SK-N-SH (cell line): ENCODE measurements at regions not wholly inside any gene's neighbourhood (a gene's known extent, or its start where the extent isn't known, plus 50 kb on each side); places are given as distances from the start of the nearest gene placed in this dataset.

Experiments used
- CTCF ChIA-PET: fragments of 300-600, 350-600 bp; formaldehyde crosslinking; extraction: SDS; loops from one replicate; lab custom pipeline; 2021; lab: Yijun Ruan, JAX
- POLR2A ChIA-PET: fragments of 350-600 bp; sonication (Branson Sonifier 250); formaldehyde crosslinking; extraction: SDS; loops from one replicate; lab custom pipeline; 2020; ENCODE audit warnings: antibody characterized with exemption, inconsistent platforms; lab: Yijun Ruan, JAX
- DNase-seq: peaks from one replicate; pipeline ENCODE4 v3.0.0; 2012
- H2AFZ ChIP-seq: fragments of 200-600 bp; sonication (generic); 2 replicates; pipeline ENCODE4 v1.8.1; 2016; ENCODE audit warnings: antibody characterized with exemption, mild to moderate bottlenecking, low read depth
- H3F3A ChIP-seq: fragments of 200-600 bp; sonication (generic); replicated peaks from 2 replicates; pipeline ENCODE3; 2016; ENCODE audit warnings: antibody characterized with exemption, mild to moderate bottlenecking; ENCODE audit not compliant: insufficient read depth
- H3K27ac ChIP-seq, 2 experiments: fragments of 200-500 bp in 1 of 2; fragments of 200-600 bp in 1 of 2; sonication (Bioruptor generic) in 1 of 2; sonication (generic), shearing (Covaris generic) in 1 of 2; 2 replicates each; pipeline versions ENCODE4 v1.5.1 to v1.6.1; 2014 to 2016; ENCODE audit warnings: low read depth in 2 of 2, inconsistent platforms in 1 of 2, low read length in 1 of 2, mild to moderate bottlenecking in 1 of 2, mixed read lengths in 1 of 2
- H3K27me3 ChIP-seq: fragments of 200-600 bp; sonication (generic), shearing (Covaris generic); 2 replicates; pipeline ENCODE4 v1.6.1; 2016; ENCODE audit warnings: mixed run types; ENCODE audit not compliant: insufficient read depth
- H3K36me3 ChIP-seq, 2 experiments: fragments of 200-500 bp in 1 of 2; fragments of 200-600 bp in 1 of 2; sonication (Bioruptor generic) in 1 of 2; sonication (generic) in 1 of 2; replicated peaks in 1 of 2; 2 replicates each; pipeline versions ENCODE3 to v1.5.1; 2014 to 2016; ENCODE audit warnings: low read length in 1 of 2, mild to moderate bottlenecking in 1 of 2; ENCODE audit not compliant: insufficient read depth in 2 of 2, control insufficient read depth in 1 of 2
- H3K4me1 ChIP-seq, 2 experiments: fragments of 200-500 bp in 1 of 2; fragments of 200-600 bp in 1 of 2; sonication (Bioruptor generic) in 1 of 2; sonication (generic), shearing (Covaris generic) in 1 of 2; 2 replicates each; pipeline versions ENCODE4 v1.5.1 to v1.6.1; 2014 to 2016; ENCODE audit warnings: low read depth in 1 of 2, low read length in 1 of 2, mixed run types in 1 of 2; ENCODE audit not compliant: insufficient read depth in 2 of 2, control insufficient read depth in 1 of 2
- H3K4me2 ChIP-seq: fragments of 200-600 bp; sonication (generic), shearing (Covaris generic); 2 replicates; pipeline ENCODE4 v1.6.1; 2017; ENCODE audit warnings: mixed run types
- H3K4me3 ChIP-seq, 2 experiments: fragments of 200-500 bp in 1 of 2; fragments of 200-600 bp in 1 of 2; sonication (Bioruptor generic) in 1 of 2; sonication (generic), shearing (Covaris generic) in 1 of 2; 2 replicates each; pipeline versions ENCODE4 v1.5.1 to v1.8.1; 2014 to 2016; ENCODE audit warnings: low read depth in 2 of 2, inconsistent platforms in 1 of 2, low read length in 1 of 2, mild to moderate bottlenecking in 1 of 2, mixed read lengths in 1 of 2, moderate library complexity in 1 of 2
- H3K79me2 ChIP-seq: fragments of 200-600 bp; sonication (generic); 2 replicates; pipeline ENCODE4 v1.8.1; 2017; ENCODE audit warnings: mild to moderate bottlenecking; ENCODE audit not compliant: insufficient read depth
- H3K9ac ChIP-seq: fragments of 200-600 bp; sonication (generic); 2 replicates; pipeline ENCODE4 v1.6.1; 2017; ENCODE audit warnings: mixed run types
- H3K9me2 ChIP-seq: fragments of 200-600 bp; sonication (generic); 2 replicates; pipeline ENCODE4 v1.6.1; 2017; ENCODE audit warnings: mixed run types
- H3K9me3 ChIP-seq: fragments of 200-600 bp; sonication (generic); 2 replicates; pipeline ENCODE4 v1.6.1; 2017; ENCODE audit warnings: mixed run types, mild to moderate bottlenecking, moderate library complexity
- H4K20me1 ChIP-seq: fragments of 200-600 bp; sonication (generic); 2 replicates; pipeline ENCODE4 v1.6.1; 2017; ENCODE audit warnings: mild to moderate bottlenecking, mixed run types; ENCODE audit not compliant: insufficient read depth
- CHD2 ChIP-seq: fragments of 150-350 bp; IDR thresholded peaks from 2 replicates; pipeline ENCODE4 v1.6.1; 2018; ENCODE audit warnings: low read length; ENCODE audit not compliant: partially characterized antibody
- EZH2phosphoT487 ChIP-seq: fragments of 200-600 bp; sonication (generic); IDR thresholded peaks from 2 replicates; pipeline ENCODE4 v1.6.1; 2017; ENCODE audit warnings: low read depth, mixed run types, mild to moderate bottlenecking, antibody characterized with exemption, moderate library complexity, borderline replicate concordance
- FOSL2 ChIP-seq: IDR thresholded peaks from 2 replicates; pipeline ENCODE4 v1.4.0; 2012; ENCODE audit warnings: low read depth, mild to moderate bottlenecking, moderate library complexity, borderline replicate concordance
- GATA2 ChIP-seq: sonication (generic); formaldehyde crosslinking; IDR thresholded peaks from 2 replicates; pipeline ENCODE4 v1.5.0; 2020; ENCODE audit warnings: mild to moderate bottlenecking, missing genetic modification reagents
- JUND ChIP-seq: IDR thresholded peaks from 2 replicates; pipeline ENCODE4 v1.4.0; 2012
- MEF2A ChIP-seq: IDR thresholded peaks from 2 replicates; pipeline ENCODE4 v1.4.0; 2012; ENCODE audit warnings: low read depth, borderline replicate concordance
- NFIC ChIP-seq: IDR thresholded peaks from 2 replicates; pipeline ENCODE4 v1.4.0; 2012; ENCODE audit warnings: borderline replicate concordance
- NRF1 ChIP-seq: IDR thresholded peaks from 2 replicates; pipeline ENCODE4 v1.6.1; 2012; ENCODE audit warnings: low read depth, mild to moderate bottlenecking, low read length
- PBX3 ChIP-seq: IDR thresholded peaks from 2 replicates; pipeline ENCODE4; 2012
- RXRA ChIP-seq: IDR thresholded peaks from 2 replicates; pipeline ENCODE4 v1.4.0; 2012; ENCODE audit warnings: low read depth, mild to moderate bottlenecking, borderline replicate concordance
- SMC3 ChIP-seq: IDR thresholded peaks from 2 replicates; pipeline ENCODE4 v1.6.1; 2012; ENCODE audit warnings: low read depth, low read length, improper control_type of control experiment
- YY1 ChIP-seq: IDR thresholded peaks from 2 replicates; pipeline ENCODE4 v1.4.0; 2012; ENCODE audit warnings: low read depth, mild to moderate bottlenecking
- WGBS: methylation state at CpG from one replicate; pipeline ENCODE4 v1.1.6; 2017; ENCODE audit warnings: low lambda C conversion rate; 5-methylcytosine and 5-hydroxymethylcytosine counted together
- TF ChIP-seq, protein P1 (sequence below): IDR thresholded peaks from 2 replicates; pipeline ENCODE4 v1.4.0; 2012; ENCODE audit warnings: low read depth

DNA sequence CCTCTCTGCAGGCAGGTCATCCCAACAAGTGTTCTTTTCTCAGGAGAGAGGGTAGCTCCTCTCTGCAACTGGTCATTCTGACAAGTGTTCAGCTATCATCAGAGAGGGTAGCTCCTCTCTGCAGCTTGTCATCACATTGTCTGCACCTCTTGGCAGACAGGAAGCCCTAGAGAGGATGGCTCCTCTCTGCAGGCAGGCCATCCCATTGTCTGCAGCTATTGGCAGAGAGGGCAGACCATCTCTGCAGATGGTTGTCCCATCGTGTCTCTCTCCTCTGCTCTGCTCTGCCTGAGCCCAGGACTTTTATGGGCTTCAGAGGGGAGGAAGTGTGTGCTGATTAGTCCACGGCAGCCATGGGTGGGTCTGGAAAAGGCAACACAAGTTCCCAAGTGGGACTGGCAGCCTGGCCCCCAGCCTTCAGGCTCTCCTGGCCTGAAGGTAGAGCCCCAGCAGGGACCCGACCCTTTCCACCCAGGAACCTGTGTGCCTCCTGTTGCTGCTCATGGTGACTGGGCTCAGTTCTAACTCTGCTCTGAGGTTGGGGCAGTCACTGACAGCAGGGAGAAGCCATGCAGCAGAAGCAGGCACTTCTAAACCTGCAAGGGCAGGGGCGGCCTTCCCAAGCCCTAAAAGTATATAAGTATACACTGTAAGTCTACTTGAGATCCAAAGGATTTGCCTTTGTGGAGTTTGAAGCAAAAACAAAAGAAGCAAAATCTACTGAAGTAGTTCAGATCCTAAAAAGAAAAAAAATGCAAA, 637.9 kb downstream of the PLOD2 start:
- Histone ChIP-seq H3K27me3 (no peaks in the 10 kb centered on the region), H4K20me1 (no peaks in the 10 kb centered on the region), H2AFZ (no peak overlapping the region), H3F3A (no peaks in the 10 kb centered on the region), H3K4me1 (no peaks in the 10 kb centered on the region), H3K4me2 (no peak overlapping the region), H3K36me3 (no peaks in the 10 kb centered on the region), H3K9me2 (no peaks in the 10 kb centered on the region), H3K4me3 (no peak overlapping the region), H3K9me3 (no peaks in the 10 kb centered on the region), H3K79me2 (no peaks in the 10 kb centered on the region), H3K27ac (no peak overlapping the region), H3K9ac (no peak overlapping the region)
- ChIA-PET POLR2A (no interaction called here), CTCF (no interaction called here)
- 5% methylated on average over 3 of the region's 4 CpGs for WGBS
- no peak for DNase-seq
- TF ChIP-seq RXRA (no peak), NFIC (no peak), YY1 (no peak), JUND (no peak)
- TF ChIP-seq, protein P1, sequence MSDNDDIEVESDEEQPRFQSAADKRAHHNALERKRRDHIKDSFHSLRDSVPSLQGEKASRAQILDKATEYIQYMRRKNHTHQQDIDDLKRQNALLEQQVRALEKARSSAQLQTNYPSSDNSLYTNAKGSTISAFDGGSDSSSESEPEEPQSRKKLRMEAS, result no peak

DNA sequence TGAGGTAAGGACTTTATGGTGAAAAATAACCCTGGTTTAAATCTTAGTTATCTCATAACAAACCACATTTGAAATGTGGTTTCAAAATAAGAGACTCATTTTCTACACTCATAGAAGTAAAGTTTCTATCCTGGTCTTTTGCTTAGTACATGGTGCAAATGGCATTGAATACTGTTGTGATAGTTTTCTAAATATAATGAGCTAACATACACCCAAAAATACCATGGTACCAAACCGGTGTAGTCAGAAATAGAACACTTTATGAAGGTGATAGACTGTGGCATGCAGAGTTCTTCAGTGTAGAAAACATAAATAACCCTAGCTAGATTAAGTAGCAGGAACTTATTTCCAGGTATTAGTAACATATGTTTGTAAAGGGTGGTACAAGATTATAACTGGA, 629.4 kb downstream of the PLOD2 start:
- H3K27me3 ChIP-seq, result no peaks in the 10 kb centered on the region
- H3K4me3 ChIP-seq, result no peak overlapping the region
- H3K4me2 ChIP-seq, result no peak overlapping the region
- no peaks in the 10 kb centered on the region for H3F3A ChIP-seq
- H3K4me1 ChIP-seq, result no peaks in the 10 kb centered on the region
- WGBS, result 11% methylated on average over 1 of the region's 1 CpG
- no peak overlapping the region for H2AFZ ChIP-seq
- no peaks in the 10 kb centered on the region for H3K9me2 ChIP-seq
- no peaks in the 10 kb centered on the region for H3K36me3 ChIP-seq
- no peaks in the 10 kb centered on the region for H3K9me3 ChIP-seq
- ChIA-PET POLR2A (no interaction called here), CTCF (no interaction called here)
- no peak for DNase-seq
- H4K20me1 ChIP-seq, result no peaks in the 10 kb centered on the region
- TF ChIP-seq SMC3 (no peak), RXRA (no peak), NRF1 (no peak), EZH2phosphoT487 (no peak), MEF2A (no peak), PBX3 (no peak), GATA2 (CRISPR knock-in tag) (no peak), CHD2 (no peak), FOSL2 (no peak), YY1 (no peak)
- no peak overlapping the region for H3K27ac ChIP-seq
- no peak overlapping the region for H3K9ac ChIP-seq
- H3K79me2 ChIP-seq, result no peaks in the 10 kb centered on the region
